ENCODE measurements at regions not wholly inside any gene's neighbourhood (a gene's known extent, or its start where the extent isn't known, plus 50 kb on each side); places are given as distances from the start of the nearest gene placed in this dataset.
"Not testable (repeated sequence)": the region's sequence is repeated elsewhere in the genome, so short reads cannot be mapped to it uniquely, and the experiment has no call there.

DNA sequence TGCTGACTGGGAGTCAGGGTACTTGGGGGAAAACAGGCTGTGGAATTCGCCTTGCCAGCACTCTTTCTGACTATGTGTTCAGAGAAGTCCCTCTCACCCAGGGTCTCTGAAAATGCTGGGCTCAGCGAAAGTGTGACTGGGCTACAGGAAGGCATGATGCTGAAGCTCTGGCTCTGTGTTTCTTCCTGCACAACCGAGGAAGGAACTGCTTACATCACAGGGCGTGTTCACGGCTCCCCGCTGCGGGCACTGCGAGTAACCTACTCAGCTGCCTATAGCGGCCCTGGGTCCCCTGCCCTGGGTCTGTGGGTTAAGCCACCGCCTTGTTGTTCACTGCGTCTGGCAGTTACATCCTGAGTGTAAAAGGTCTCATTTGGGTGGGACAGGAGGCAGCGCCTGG is 222.4 kb upstream of the IRX4 start:
- no peak for DNase-seq (ENCODE audit: low read depth in 2 of 2)

DNA sequence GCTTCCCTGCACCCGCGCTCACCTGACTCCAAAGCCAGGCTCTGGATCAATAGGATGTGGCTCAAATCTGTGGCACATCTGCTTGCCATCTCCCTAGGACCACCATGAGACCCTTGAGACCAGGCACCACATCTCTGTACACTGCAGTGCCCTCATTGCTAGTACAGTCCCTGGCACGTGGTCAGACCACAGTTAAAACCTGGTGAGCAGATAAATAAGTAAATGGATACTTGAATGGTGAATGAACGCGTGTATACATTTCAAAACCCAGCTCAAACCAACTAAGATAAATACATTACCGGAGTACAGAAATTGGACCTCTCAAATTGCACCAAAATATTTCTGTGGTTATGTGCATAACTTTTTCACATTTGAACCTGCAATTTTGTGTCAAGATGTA is 221.2 kb upstream of the IRX4 start:
- no peak for DNase-seq (ENCODE audit: low read depth in 2 of 2)

DNA sequence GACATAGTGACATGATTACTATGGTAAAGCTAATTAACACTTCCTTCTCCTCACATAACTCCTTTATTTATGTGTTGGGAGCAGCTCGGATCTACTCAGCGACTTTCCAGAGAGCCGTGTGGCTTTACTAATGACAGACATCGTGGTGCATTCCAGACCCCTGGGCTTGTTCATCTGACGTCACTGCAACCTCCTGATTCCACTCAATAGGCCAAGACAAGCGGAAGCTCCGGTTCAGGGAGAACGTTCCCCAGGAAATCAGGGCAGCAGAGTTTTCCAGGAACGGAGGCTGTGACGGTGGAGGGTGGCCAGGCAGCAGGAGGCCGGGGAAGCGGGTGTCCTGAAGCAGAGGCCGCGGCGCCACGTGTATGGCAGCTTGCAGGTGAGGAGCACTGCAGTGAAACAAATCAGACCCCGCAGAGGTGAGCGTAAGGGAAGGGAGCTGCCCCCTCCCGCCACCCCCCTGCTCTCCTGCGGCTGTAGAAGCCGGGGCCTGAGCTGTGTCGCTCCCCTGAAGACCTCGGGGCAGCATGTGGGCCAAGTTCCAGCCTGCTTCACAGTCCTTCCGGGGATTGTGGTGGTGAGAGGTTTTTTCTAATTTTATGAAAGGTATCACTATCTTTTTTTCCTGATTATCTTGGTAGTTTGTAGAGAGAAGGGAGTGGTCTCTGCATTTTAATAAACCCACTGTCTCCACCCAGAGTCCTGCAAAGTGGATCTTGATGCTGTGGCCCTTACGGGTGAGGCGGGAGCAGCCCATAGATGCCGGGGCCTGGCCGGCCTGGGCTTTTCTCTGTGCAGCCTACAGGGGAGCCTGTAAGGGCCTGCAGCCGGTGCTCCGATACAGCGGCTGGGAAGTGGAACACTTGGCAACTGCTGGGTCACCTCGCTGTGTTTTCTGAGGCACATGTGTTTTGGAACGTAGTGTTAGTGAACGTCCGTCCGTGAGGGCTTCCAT is 220.4 kb upstream of the IRX4 start:
- no peak for DNase-seq (ENCODE audit: low read depth in 2 of 2)

DNA sequence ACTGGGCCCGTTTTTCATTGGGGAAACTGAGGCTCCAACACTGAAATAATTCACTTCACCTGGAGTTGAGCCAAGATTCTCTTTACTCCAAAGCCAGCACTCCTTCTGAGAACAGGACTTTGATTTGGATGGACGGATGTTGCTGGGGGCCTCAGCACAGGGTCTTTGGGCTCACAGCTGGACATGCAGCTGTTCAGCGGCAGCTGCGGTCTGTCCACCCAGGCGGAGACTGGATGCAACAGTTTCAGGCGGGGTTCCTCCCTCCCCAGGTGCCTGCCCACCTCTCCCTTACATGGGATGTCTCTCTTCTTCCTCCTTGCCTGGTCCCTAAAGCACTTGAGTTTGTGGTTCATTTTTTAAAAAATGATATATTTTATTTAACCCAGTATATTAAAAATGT is 219.0 kb upstream of the IRX4 start:
- no peak for DNase-seq (ENCODE audit: low read depth in 2 of 2)

DNA sequence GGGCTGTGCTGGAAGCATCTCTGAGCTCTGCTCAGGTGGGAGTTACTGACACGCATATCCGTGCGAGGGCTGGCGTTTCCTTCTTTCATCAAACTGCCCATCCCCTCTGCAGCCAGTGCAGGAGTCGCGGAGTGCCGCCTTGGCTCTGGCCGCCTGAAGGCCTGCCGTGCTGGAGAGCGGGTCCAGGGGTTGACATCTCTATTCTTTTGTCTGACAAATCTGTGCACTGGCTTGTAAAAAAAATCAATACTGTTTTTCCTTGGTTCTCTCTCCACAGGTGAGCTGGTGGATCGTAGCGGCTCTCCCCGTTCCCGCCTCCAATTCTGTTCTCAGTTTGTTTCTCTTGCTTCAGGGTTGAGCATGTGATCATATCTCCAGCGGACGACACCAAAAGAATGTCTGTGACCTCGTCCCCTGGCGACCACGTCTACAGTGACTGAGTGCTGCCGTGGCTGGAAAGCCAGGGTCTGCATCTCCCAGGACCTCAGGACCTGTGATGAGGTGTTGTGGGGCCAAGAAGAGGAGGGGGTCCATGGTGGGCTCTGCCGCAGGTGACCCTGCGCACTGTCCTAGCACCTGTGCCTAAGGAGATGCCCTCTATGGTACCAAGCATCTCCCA is 214.3 kb upstream of the IRX4 start:
- DNase-seq (ENCODE audit: low read depth in 2 of 2): no peak

DNA sequence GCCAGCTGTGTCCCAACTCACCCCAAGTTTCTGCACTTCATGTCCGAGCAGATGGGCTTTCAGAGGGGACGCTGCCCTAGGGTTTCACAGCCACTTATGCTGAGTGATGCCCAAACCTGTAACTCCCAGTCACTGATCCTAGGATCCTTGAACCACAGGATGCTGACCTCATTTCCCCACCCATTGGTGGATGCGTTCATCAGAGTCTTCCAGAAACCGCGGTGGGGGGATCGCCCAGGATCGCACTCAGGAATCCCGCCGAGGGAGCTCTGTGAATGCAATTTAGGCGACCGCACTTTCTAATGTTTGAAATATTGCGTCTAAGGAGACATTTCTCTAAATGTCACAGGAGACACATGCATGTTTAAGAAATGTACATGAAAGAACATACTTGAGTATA is 212.3 kb upstream of the IRX4 start:
- no peak for DNase-seq (ENCODE audit: low read depth in 2 of 2)

DNA sequence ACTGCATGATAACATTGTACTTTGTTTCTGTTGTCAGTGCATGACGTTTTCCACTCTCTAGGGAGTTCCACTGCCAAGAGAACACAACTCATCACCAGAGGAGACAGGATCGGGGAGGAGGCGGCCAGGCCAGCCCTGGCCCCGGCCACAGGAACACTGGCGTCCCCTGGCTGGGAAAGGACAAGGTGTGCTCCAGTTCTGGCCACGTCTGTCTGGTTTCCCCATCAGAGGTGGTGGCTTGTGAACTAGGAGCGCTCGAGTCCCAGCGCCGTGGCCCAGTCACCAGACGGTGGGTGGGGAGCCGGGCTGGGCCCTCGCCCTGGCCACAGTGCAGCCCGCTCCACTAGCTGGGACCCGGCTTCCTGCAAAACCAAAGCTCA is 211.9 kb upstream of the IRX4 start:
- no peak for DNase-seq (ENCODE audit: low read depth in 2 of 2)

DNA sequence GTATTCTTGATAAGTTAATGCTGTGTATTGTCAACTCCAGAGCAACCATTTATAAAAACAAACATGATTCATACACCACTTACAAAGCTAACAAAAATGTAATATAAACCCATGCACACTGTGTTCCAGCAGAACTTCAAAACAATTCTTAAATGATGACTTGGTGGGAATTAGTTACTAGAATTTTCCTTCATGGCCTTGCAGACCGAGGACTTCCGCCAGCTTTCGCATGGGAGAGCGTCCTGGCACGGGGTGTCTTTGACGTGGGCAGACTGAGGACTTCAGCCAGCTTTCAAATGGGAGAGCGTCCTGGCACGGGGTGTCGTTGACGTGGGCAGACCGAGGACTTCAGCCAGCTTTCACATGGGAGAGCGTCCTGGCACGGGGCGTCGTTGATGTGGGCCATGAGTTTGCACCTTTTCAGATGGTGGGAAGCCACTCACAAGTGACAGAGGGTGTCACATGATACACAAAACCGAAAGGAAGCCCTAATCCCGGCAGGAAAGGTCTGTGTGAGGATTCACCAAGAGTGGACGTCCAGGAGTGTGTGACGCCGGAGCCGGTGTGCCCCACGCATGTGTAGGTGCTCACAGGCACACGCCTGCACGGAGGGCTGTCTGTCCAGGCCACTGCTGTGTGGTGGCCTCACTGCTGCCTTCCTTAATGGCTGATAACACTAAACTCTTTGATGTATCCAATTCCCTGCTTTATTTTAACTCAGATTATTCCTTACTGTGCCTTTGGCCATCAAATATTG is 211.3 kb upstream of the IRX4 start:
- no peak for DNase-seq (ENCODE audit: low read depth in 2 of 2)

DNA sequence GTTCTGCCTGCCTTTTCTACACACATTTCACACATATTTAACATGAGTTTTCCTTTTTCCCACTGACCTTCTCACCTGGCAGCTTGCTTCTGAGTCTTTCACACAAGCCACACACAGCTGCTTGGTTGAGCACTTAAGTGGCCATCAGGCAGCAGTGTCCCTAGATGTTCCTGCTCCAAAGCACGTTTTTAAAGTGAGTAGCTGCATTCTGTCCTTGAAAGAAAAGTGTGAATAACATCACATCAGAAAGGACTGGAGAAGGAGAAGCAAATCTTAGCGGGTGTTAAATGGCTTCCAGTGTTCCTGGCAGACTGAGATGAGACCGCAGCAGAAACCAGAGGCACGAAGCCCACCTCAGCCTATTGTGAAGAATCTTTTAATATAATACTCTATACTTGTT is 209.2 kb upstream of the IRX4 start:
- DNase-seq (ENCODE audit: low read depth in 2 of 2): no peak

DNA sequence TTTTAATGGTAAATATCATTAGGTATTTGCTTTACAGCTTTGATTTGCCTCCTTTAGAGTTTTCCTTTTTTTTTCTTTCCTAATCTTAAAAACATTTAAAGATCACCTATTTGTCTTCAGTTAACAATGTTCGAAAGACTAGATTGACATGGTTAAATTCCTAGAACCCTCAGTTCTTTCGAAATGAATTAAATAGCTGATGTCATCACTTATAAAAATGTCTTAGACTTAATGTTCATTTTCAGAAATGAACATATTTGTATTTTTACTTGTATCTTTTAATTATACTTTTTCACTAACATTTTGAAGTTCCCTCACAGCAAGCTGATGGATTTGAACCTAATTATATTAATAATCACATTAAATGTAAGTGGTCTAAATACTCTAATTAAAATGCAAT is 205.3 kb upstream of the IRX4 start:
- no peak for DNase-seq (ENCODE audit: low read depth in 2 of 2)

DNA sequence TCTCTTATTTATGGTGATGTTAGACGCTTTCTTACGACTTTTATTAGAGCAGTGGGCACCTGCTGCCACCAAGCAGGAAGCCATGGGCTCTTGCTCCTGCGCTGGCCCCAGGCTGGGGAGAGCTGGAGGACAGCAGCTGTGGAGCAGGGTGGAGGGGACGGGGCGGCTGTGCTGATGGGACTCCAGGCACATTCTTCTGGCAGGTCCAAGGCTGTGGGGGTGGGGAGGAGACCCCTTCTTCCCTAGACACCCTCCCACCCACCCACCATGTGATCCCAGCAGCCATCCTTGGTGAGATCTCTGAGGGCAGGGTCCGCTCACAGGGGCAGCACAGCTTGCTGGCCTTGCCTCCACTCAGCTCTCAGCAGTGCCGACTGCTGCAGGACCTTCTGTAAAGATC is 192.6 kb upstream of the IRX4 start:
- DNase-seq (ENCODE audit: low read depth in 2 of 2): no peak

DNA sequence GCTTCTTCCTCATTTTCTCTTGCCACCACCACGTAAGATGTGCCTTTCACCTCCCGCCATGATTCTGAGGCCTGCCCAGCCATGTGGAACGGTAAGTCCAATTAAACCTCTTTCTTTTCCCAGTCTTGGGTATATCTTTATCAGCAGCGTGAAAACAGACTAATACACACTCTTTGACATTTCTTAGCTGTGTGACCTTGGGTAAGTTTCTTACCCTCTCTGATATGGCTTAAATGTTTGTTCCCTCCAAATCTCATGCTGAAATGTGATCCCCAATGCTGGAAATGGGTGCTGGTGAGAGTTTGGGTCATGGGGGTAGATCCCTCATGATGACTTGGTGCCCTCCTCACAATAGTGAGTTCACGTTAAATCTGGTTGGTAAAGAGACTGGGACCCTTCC is 188.8 kb upstream of the IRX4 start:
- no peak for DNase-seq (ENCODE audit: low read depth in 2 of 2)

DNA sequence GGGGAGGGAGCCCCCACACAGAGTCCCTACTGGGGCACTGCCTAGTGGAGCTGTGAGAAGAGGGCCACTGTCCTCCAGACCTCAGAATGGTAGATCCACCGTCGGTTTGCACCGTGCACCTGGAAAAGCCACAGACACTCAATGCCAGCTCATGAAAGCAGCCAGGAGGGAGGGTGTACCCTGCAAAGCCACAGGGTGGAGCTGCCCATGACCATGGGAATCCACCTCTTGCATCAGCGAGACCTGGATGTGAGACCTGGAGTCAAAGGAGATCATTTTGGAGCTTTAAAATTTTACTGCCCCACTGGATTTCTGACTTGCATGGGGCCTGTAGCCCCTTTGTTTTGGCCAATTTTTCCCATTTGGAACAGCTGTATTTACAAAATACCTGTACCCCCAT is 188.1 kb upstream of the IRX4 start:
- DNase-seq (ENCODE audit: low read depth in 2 of 2): not testable (repeated sequence)

DNA sequence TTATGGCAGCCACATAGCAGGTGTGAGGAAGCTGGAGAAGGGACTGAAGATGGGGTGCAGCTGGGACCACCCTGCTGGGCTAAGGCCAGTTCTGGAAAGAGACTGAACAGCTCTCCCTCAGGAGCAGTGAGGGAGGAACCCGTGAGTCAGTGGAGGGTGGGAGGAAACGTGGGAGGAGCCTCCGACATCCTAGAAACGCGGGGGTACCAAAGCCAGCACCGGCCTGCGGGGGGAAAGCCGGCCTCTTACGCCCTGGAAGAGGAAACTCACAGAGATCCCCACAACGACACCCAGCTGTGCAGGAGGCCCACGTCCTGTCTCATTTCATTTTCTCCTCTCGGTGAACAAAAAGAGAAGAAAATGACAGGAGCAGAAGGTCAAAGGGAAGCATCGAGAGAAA is 185.8 kb upstream of the IRX4 start:
- DNase-seq (ENCODE audit: low read depth in 2 of 2): no peak

DNA sequence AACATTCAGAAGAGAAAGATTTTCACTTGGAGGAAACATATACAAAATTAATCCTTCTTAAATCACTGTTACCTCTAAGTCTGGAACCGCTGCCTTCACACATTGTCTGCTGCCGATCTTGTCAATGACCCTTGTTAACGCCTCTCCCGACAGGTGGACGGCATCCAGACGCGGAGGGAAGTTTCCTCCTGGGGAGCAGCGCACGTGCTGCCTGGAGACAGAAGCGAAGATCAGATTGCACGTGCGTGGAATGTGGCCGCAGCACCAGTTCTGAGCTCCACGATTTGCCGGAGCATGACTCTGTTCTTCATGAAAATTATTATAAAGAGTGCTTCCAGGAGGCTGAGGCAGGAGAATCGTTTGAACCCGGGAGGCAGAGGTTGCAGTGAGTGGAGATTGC is 183.6 kb upstream of the IRX4 start:
- no peak for DNase-seq (ENCODE audit: low read depth in 2 of 2)

DNA sequence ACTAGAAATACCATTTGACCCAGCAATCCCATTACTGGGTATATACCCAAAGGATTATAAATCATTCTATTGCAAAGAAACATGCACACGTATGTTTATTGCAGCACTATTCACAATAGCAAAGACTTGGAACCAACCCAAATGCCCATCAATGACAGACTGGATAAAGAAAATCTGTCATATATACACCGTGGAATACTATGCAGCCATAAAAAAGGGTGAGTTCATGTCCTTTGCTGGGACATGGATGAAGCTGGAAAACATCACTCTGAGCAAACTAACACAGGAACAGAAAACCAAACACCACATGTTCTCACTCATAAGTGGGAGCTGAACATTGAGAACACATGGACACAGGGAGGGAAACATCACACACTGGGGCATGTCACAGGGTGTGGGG is 180.7 kb upstream of the IRX4 start:
- DNase-seq (ENCODE audit: low read depth in 2 of 2): not testable (repeated sequence)

DNA sequence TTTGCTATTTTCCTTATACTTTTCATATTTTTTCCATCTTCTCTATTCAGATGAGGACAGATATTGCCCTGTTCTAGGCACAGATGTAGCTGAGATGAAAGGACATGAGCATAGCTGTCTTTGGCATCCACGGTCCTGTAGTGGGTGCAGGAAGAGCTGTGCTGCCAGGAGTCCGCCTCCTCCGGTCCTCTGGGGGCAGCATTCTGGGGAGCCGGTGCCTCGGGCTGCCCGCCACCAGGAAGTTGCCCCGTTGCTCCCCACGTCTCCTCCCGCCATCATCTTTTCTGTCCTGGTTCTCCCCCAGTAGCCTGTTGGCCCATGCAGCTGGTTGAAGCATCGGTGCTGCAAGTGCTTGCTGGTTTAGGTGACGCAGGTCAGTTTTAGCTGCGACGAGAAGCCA is 170.0 kb upstream of the IRX4 start:
- DNase-seq (ENCODE audit: low read depth in 2 of 2): no peak

DNA sequence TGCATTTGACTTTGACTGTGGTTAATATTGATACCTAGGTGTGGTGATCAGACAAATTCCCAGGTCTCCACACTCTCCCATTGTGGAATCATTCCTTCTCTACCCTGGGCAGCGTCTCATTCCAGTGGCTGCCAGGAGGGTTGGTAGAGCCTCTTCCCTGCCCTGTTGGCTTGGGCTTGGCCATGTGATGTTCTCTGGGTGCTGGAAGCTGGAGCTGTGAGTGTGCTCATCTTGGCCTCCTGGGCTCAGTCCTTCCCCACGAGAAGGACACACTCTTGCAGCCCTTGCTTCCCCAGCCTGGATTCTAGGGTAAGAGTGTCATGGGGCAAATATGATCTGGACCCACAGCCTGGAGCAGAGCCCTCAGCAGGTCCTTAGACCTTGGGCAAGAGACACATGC is 167.2 kb upstream of the IRX4 start:
- no peak for DNase-seq (ENCODE audit: low read depth in 2 of 2)

DNA sequence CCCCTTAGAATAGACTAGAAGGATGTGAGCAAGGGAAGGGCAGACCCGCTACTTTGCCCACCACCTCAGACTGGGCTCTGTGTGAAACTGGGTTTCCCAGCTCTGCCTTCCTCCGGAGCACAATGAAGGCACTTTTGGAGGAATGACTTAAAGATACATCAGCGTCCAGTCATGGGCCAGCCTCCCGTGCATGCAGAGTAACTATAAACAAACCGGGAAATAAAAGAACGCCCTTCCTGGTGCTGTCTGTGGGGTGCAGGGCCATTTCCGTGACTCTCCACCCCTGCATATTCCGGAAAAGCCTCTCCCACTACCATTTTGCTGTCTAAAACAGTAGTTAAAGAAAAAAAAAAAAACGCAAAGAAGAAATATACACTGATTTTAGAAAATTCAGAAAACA is 165.9 kb upstream of the IRX4 start:
- DNase-seq (ENCODE audit: low read depth in 2 of 2): no peak

DNA sequence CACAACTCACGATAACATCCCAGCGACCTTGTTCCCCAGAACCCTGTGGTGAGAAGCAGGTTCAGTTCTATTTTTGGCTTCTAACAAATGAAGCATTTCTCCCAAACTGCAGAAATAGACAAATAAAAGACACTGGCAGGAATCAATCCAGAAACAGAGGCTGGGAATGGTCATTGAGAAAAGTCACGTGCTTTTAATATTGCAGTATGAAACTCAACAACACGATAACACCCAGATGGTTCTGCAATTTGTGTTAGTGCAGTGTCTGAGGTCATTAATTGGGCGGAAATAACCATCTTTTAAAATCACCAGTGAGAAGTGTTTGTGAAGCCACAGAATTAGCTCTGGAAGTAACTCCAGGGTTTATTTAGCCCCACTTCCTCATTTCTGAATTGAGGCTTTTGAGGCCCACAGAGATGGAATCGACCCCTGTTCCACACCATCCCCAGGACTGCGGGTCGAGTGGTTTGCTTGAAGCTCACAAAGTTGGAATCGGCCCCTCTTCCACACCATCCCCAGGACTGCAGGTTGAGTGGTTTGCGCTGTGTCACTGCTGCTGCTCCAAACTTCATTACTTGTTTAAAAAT is 164.7 kb upstream of the IRX4 start:
- DNase-seq (ENCODE audit: low read depth in 2 of 2): no peak

DNA sequence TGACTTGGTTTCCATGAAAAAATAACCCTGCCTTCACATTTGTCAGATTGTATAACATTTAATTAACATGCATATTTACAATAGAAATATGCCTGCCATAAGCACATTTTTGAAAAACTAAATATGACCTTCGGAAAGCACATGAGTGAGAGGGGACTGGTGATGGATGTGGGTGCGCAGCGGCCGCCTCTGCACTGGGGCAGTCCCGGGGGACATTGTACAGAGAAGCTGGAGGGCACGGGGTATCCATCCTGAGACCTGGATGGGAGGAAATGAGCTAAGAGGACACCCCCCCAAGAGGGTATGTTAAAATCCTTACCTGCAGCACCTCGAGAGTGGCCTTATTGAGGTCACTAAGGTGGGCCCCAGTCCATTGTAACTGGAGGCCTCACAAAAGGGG is 161.3 kb upstream of the IRX4 start:
- no peak for DNase-seq (ENCODE audit: low read depth in 2 of 2)

DNA sequence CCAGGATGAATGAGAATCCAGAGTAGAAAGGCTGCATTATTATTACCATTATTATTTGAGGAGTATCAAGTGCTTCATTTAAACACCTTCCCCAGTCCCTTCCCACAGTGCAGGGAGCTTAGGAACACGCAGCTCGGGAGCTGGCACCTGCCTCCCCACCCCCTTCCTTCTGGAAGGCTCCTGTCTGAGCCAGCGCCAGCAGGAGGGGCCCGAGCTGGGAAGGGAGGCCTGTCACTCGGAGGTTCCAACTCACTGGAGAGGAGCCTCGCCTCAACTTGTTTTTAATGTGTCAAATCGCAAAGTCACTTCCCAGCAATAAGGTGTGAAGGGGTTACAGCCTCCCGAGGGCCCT is 156.4 kb upstream of the IRX4 start:
- DNase-seq (ENCODE audit: low read depth in 2 of 2): no peak
